GM21515 (cell line): ENCODE measurements at regions not wholly inside any gene's neighbourhood (a gene's known extent, or its start where the extent isn't known, plus 50 kb on each side); places are given as distances from the start of the nearest gene placed in this dataset.
"Not testable (repeated sequence)": the region's sequence is repeated elsewhere in the genome, so short reads cannot be mapped to it uniquely, and the experiment has no call there.

Experiments
- ATAC-seq: cut with Tn5 transposase; IDR thresholded peaks from one replicate; pipeline ENCODE4 v1.9.1; 2021; ENCODE audit not compliant: unreplicated experiment

- ATAC-seq: no peak
Measured at GRCh38 chr9:129416821-129417539, 203.9 kb downstream of the C9orf50 start.

GRCh38 chr9:129415942-129416651 lies 204.8 kb downstream of the C9orf50 start:
- ATAC-seq: no peak

GRCh38 chr9:129414993-129415941 lies 205.6 kb downstream of the C9orf50 start:
- ATAC-seq: no peak

GRCh38 chr9:129414377-129414992 lies 206.4 kb downstream of the C9orf50 start:
- ATAC-seq: no peak

GRCh38 chr9:129413537-129414376 lies 207.1 kb downstream of the C9orf50 start:
- ATAC-seq: peak; percentile 83

GRCh38 chr9:129412814-129413536 lies 207.9 kb downstream of the C9orf50 start:
- ATAC-seq: peak; percentile 18

GRCh38 chr9:129412176-129412813 lies 208.6 kb downstream of the C9orf50 start:
- not testable (repeated sequence) for ATAC-seq

- ATAC-seq: no peak
Measured at GRCh38 chr9:129411501-129412175, 209.3 kb downstream of the C9orf50 start.

GRCh38 chr9:129410226-129410625 lies 210.7 kb downstream of the C9orf50 start:
- ATAC-seq: no peak

- no peak for ATAC-seq
Measured at GRCh38 chr9:129408535-129409215, 212.2 kb downstream of the C9orf50 start.

GRCh38 chr9:129407905-129408452 lies 212.9 kb downstream of the C9orf50 start:
- no peak for ATAC-seq

GRCh38 chr9:129406278-129407225 lies 214.3 kb downstream of the C9orf50 start:
- ATAC-seq: no peak

- no peak for ATAC-seq
Measured at GRCh38 chr9:129405827-129406213, 215.1 kb downstream of the C9orf50 start.

GRCh38 chr9:129405089-129405826 lies 215.6 kb downstream of the C9orf50 start:
- ATAC-seq: no peak

GRCh38 chr9:129404621-129405020 lies 216.3 kb downstream of the C9orf50 start:
- no peak for ATAC-seq
